ENCODE measurements at regions not wholly inside any gene's neighbourhood (a gene's known extent, or its start where the extent isn't known, plus 50 kb on each side); places are given as distances from the start of the nearest gene placed in this dataset.

- H3K4me3 ChIP-seq (ENCODE audit: low read depth, low read length): no peak overlapping the region
- TF ChIP-seq CTCF (conservative IDR thresholded peaks at IDR 0.05; ENCODE audit: low read depth, low read length): no peak
- no peak for DNase-seq (ENCODE audit: low read depth)
These were observed 92.9 kb upstream of the KCNA4 start for GRCh38 chr11:30109774-30110173.

- DNase-seq (ENCODE audit: low read depth): no peak
- no peak overlapping the region for H3K4me3 ChIP-seq (ENCODE audit: low read depth, low read length)
- no peak for TF ChIP-seq CTCF (conservative IDR thresholded peaks at IDR 0.05; ENCODE audit: low read depth, low read length)
These were observed 93.9 kb upstream of the KCNA4 start for GRCh38 chr11:30110691-30111090.

GRCh38 chr11:30111786-30112185 lies 95.0 kb upstream of the KCNA4 start:
- no peak overlapping the region for H3K4me3 ChIP-seq (ENCODE audit: low read depth, low read length)
- no peak for TF ChIP-seq CTCF (conservative IDR thresholded peaks at IDR 0.05; ENCODE audit: low read depth, low read length)
- no peak for DNase-seq (ENCODE audit: low read depth)

- no peak for DNase-seq (ENCODE audit: low read depth)
- TF ChIP-seq CTCF (conservative IDR thresholded peaks at IDR 0.05; ENCODE audit: low read depth, low read length): no peak
- no peak overlapping the region for H3K4me3 ChIP-seq (ENCODE audit: low read depth, low read length)
These were observed 96.6 kb upstream of the KCNA4 start for GRCh38 chr11:30113326-30113898.

GRCh38 chr11:30116512-30116911 lies 99.7 kb upstream of the KCNA4 start:
- DNase-seq (ENCODE audit: low read depth): no peak
- TF ChIP-seq CTCF (conservative IDR thresholded peaks at IDR 0.05; ENCODE audit: low read depth, low read length): no peak
- H3K4me3 ChIP-seq (ENCODE audit: low read depth, low read length): no peak overlapping the region

GRCh38 chr11:30120045-30120589 lies 103.3 kb upstream of the KCNA4 start:
- TF ChIP-seq CTCF (conservative IDR thresholded peaks at IDR 0.05; ENCODE audit: low read depth, low read length): no peak
- DNase-seq (ENCODE audit: low read depth): no peak
- no peak overlapping the region for H3K4me3 ChIP-seq (ENCODE audit: low read depth, low read length)

GRCh38 chr11:30125456-30125855 lies 105.4 kb upstream of the FSHB start:
- no peak overlapping the region for H3K4me3 ChIP-seq (ENCODE audit: low read depth, low read length)
- no peak for TF ChIP-seq CTCF (conservative IDR thresholded peaks at IDR 0.05; ENCODE audit: low read depth, low read length)
- DNase-seq (ENCODE audit: low read depth): no peak

All from epithelial cell of proximal tubule (primary cell).